ENCODE measurements at regions not wholly inside any gene's neighbourhood (a gene's known extent, or its start where the extent isn't known, plus 50 kb on each side); places are given as distances from the start of the nearest gene placed in this dataset.

- TF ChIP-seq FOXM1 (IDR thresholded peaks at IDR 0.05; ENCODE audit: borderline replicate concordance) (no peak), FOXA1 (IDR thresholded peaks at IDR 0.05) (no peak)
Measured at GRCh38 chr16:80300456-80300855, 240.3 kb upstream of the DYNLRB2 start.
